CD4-positive, alpha-beta T cell (primary cell): ENCODE measurements at regions not wholly inside any gene's neighbourhood (a gene's known extent, or its start where the extent isn't known, plus 50 kb on each side); places are given as distances from the start of the nearest gene placed in this dataset.

Experiments
- ATAC-seq: fragments of 200-7000 bp; cut with Tn5 transposase; one replicate; pipeline ENCODE4 v1.10.0; 2022; ENCODE audit warnings: mild to moderate bottlenecking; ENCODE audit not compliant: poor library complexity
- CTCF ChIA-PET: fragments of 350-600 bp; sonication (Branson Sonifier 250); formaldehyde crosslinking; loops from one replicate; lab custom pipeline; 2021; ENCODE audit warnings: antibody characterized with exemption, inconsistent platforms; lab: Charles Lee
- POLR2A ChIA-PET: fragments of 350-600 bp; sonication (Branson Sonifier 250); formaldehyde crosslinking; loops from one replicate; lab custom pipeline; 2021; ENCODE audit warnings: antibody characterized with exemption, inconsistent platforms; lab: Charles Lee
- DNase-seq, 14 experiments: peaks; one replicate each; pipeline ENCODE4 v3.0.0-alpha.2; 2013 to 2020; ENCODE audit warnings: mixed read lengths in 2 of 14
- H3K27ac ChIP-seq, 2 donors: one replicate each; pipeline versions ENCODE4 v1.5.1 to v1.7.0; 2013; ENCODE audit warnings: low read length in 2 of 2, low read depth in 1 of 2, mild to moderate bottlenecking in 1 of 2
- H3K27me3 ChIP-seq, 2 experiments: 1 replicate in 1 of 2; 2 replicates in 1 of 2; pipeline versions ENCODE4 v1.6.1 to v1.7.0; 2013; ENCODE audit warnings: low read length in 2 of 2, control low read depth in 1 of 2, mild to moderate bottlenecking in 1 of 2, moderate library complexity in 1 of 2; ENCODE audit not compliant: insufficient read depth in 2 of 2, control insufficient read depth in 1 of 2
- H3K36me3 ChIP-seq: one replicate; pipeline ENCODE4 v1.6.1; 2013; ENCODE audit warnings: low read length, control low read depth; ENCODE audit not compliant: insufficient read depth
- H3K4me1 ChIP-seq: one replicate; pipeline ENCODE4 v1.6.1; 2013; ENCODE audit warnings: low read length, control low read depth; ENCODE audit not compliant: insufficient read depth
- H3K4me3 ChIP-seq: one replicate; pipeline ENCODE4 v1.5.1; 2013; ENCODE audit warnings: mild to moderate bottlenecking, low read length, moderate library complexity
- H3K9me3 ChIP-seq, 2 experiments: 1 replicate in 1 of 2; 2 replicates in 1 of 2; pipeline versions ENCODE4 v1.6.1 to v1.7.0; 2013; ENCODE audit warnings: low read length in 2 of 2, mild to moderate bottlenecking in 2 of 2, control low read depth in 1 of 2, moderate library complexity in 1 of 2; ENCODE audit not compliant: control insufficient read depth in 1 of 2, insufficient read depth in 1 of 2
- H3K27ac Mint-ChIP-seq: one replicate; pipeline ENCODE4 v1.8.0; 2020; ENCODE audit warnings: mixed read lengths
- H3K27me3 Mint-ChIP-seq: one replicate; pipeline ENCODE4 v1.8.0; 2021; ENCODE audit warnings: mixed read lengths
- H3K36me3 Mint-ChIP-seq: one replicate; pipeline ENCODE4 v1.8.0; 2021; ENCODE audit warnings: low read depth, mixed read lengths
- H3K4me1 Mint-ChIP-seq: one replicate; pipeline ENCODE4 v1.8.0; 2021; ENCODE audit warnings: low read depth, mixed read lengths
- H3K4me3 Mint-ChIP-seq: one replicate; pipeline ENCODE4 v1.8.0; 2020; ENCODE audit warnings: mild to moderate bottlenecking, mixed read lengths
- H3K9me3 Mint-ChIP-seq: one replicate; pipeline ENCODE4 v1.8.0; 2020; ENCODE audit warnings: mixed read lengths
- CTCF ChIP-seq: fragments of 200-600 bp; IDR thresholded peaks from one replicate; pipeline ENCODE4 v1.8.0; 2022; ENCODE audit warnings: antibody characterized with exemption, mild to moderate bottlenecking
- intact Hi-C, 2 experiments: fragments of 100-400 bp; cut with DNase I in 1 of 2; cut with micrococcal nuclease in 1 of 2; formaldehyde crosslinking; loops; one replicate each; pipeline versions ENCODE4 v1.15.1 to v1.9.0; 2023 to 2025; cut with DNase I, micrococcal nuclease

- peaks cover 0 to 16% of the 10 kb centered on the region in 2 experiments for H3K9me3 ChIP-seq
- Mint-ChIP-seq H3K4me3 (no peak overlapping the region), H3K36me3 (no peaks in the 10 kb centered on the region), H3K27ac (no peak overlapping the region), H3K27me3 (peaks cover 3% of the 10 kb centered on the region), H3K9me3 (peaks cover 2% of the 10 kb centered on the region), H3K4me1 (no peaks in the 10 kb centered on the region)
- POLR2A ChIA-PET: no interaction called here
- no peak overlapping the region for H3K4me3 ChIP-seq
- TF ChIP-seq CTCF: no peak
- no peaks in the 10 kb centered on the region for H3K4me1 ChIP-seq
- no peak for ATAC-seq
- intact Hi-C loops: no loop called here
- H3K27ac ChIP-seq: no peak overlapping the region
- DNase-seq: no peak
- CTCF ChIA-PET: no interaction called here
- no peaks in the 10 kb centered on the region for H3K36me3 ChIP-seq
- no peaks in the 10 kb centered on the region for H3K27me3 ChIP-seq
Measured at GRCh38 chr2:156009293-156009692, 323.2 kb downstream of the NR4A2 start.

- DNase-seq (peak in 1 of 14 experiments; percentile 5), ATAC-seq (no peak)
- Histone ChIP-seq H3K36me3 (no peaks in the 10 kb centered on the region), H3K9me3 (peaks cover 0 to 16% of the 10 kb centered on the region in 2 experiments), H3K4me3 (no peak overlapping the region), H3K27ac (no peak overlapping the region), H3K27me3 (no peaks in the 10 kb centered on the region), H3K4me1 (no peaks in the 10 kb centered on the region)
- H3K27ac Mint-ChIP-seq: no peak overlapping the region
- H3K36me3 Mint-ChIP-seq: no peaks in the 10 kb centered on the region
- intact Hi-C loops: no loop called here
- ChIA-PET CTCF (no interaction called here), POLR2A (no interaction called here)
- no peak overlapping the region for H3K4me3 Mint-ChIP-seq
- no peak for TF ChIP-seq CTCF
- peaks cover 3% of the 10 kb centered on the region for H3K27me3 Mint-ChIP-seq
- no peaks in the 10 kb centered on the region for H3K4me1 Mint-ChIP-seq
- H3K9me3 Mint-ChIP-seq: peaks cover 2% of the 10 kb centered on the region
Measured at GRCh38 chr2:156006721-156007618, 325.6 kb downstream of the NR4A2 start.

- CTCF ChIA-PET: no interaction called here
- no peak for ATAC-seq
- no peak overlapping the region for H3K4me3 ChIP-seq
- DNase-seq: peak in 1 of 14 experiments; percentile 3
- Mint-ChIP-seq H3K4me3 (no peak overlapping the region), H3K27ac (no peak overlapping the region), H3K9me3 (peaks cover 2% of the 10 kb centered on the region), H3K36me3 (no peaks in the 10 kb centered on the region), H3K4me1 (no peaks in the 10 kb centered on the region), H3K27me3 (peaks cover 3% of the 10 kb centered on the region)
- H3K27me3 ChIP-seq: no peaks in the 10 kb centered on the region
- POLR2A ChIA-PET: no interaction called here
- intact Hi-C loops: no loop called here
- H3K9me3 ChIP-seq: peaks cover 0 to 16% of the 10 kb centered on the region in 2 experiments
- no peaks in the 10 kb centered on the region for H3K36me3 ChIP-seq
- no peak for TF ChIP-seq CTCF
- no peak overlapping the region for H3K27ac ChIP-seq
- no peaks in the 10 kb centered on the region for H3K4me1 ChIP-seq
Measured at GRCh38 chr2:156005999-156006712, 326.4 kb downstream of the NR4A2 start.
